ENCODE measurements at regions not wholly inside any gene's neighbourhood (a gene's known extent, or its start where the extent isn't known, plus 50 kb on each side); places are given as distances from the start of the nearest gene placed in this dataset.

DNA sequence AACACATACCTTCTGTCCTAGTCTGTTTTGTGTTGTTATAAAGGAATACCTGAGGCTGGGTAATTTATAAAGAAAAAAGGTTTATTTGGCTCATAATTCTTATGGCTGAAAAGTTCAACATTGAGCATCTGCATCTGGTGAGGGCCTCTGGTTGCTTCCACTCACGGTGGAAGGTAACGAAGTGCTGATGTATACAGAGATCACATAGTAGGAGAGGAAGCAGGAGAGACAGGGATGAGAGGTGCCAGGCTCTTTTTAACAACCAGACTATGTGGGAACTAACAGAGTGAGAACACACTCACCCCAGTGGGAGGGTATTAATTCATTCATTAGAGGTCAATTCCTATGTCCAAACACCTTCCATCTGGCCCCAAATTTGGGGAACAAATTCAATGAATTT is 463.8 kb downstream of the DSC3 start:
- Histone ChIP-seq H3K4me1 (no peaks in the 10 kb centered on the region), H3K36me3 (no peaks in the 10 kb centered on the region), H3K4me3 (no peak overlapping the region), H3K9me3 (no peaks in the 10 kb centered on the region), H3K27ac (no peak overlapping the region), H3K27me3 (no peaks in the 10 kb centered on the region)
- TF ChIP-seq, protein P1, sequence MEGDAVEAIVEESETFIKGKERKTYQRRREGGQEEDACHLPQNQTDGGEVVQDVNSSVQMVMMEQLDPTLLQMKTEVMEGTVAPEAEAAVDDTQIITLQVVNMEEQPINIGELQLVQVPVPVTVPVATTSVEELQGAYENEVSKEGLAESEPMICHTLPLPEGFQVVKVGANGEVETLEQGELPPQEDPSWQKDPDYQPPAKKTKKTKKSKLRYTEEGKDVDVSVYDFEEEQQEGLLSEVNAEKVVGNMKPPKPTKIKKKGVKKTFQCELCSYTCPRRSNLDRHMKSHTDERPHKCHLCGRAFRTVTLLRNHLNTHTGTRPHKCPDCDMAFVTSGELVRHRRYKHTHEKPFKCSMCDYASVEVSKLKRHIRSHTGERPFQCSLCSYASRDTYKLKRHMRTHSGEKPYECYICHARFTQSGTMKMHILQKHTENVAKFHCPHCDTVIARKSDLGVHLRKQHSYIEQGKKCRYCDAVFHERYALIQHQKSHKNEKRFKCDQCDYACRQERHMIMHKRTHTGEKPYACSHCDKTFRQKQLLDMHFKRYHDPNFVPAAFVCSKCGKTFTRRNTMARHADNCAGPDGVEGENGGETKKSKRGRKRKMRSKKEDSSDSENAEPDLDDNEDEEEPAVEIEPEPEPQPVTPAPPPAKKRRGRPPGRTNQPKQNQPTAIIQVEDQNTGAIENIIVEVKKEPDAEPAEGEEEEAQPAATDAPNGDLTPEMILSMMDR (IDR thresholded peaks at IDR 0.05): no peak
- no peak for TF ChIP-seq EP300 (IDR thresholded peaks at IDR 0.05)
- no peak for TF ChIP-seq POLR2A (IDR thresholded peaks at IDR 0.05)
- TF ChIP-seq POLR2AphosphoS5 (IDR thresholded peaks at IDR 0.05): no peak
- no peak for ATAC-seq
- 50 to 68% methylated on average over 2 of the region's 2 CpGs for WGBS, 2 donors (ENCODE audit: low coverage in 1 of 2)

DNA sequence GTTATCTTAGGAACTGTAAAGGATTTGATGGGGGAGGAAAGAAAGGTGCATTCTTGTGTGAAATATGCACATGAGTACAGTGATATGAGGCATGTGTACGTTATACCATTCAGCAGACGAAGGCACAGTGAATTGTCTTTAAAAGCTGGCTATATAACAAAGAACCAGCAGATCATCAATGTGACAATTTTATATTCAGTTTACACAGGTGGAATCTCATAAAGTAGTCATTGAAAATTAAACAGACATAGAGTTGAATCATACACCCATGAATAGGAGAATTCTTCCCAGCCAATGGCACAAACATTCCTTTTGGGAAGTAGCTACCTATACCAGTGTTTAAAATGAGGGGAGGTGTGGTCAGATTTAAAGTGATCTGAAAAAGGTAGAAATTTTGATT is 470.3 kb downstream of the DSC3 start:
- TF ChIP-seq EP300 (IDR thresholded peaks at IDR 0.05) (no peak), POLR2A (IDR thresholded peaks at IDR 0.05) (no peak), POLR2AphosphoS5 (IDR thresholded peaks at IDR 0.05) (no peak)
- TF ChIP-seq, protein P1 (IDR thresholded peaks at IDR 0.05): no peak
- no peaks in the 10 kb centered on the region for H3K4me1 ChIP-seq
- H3K27me3 ChIP-seq: no peaks in the 10 kb centered on the region
- ATAC-seq: no peak
- 72% methylated on average over 2 of the region's 2 CpGs; no CpG with 5 or more reads in 1 of the 2 donors for WGBS, 2 donors (ENCODE audit: low coverage in 1 of 2)
- no peaks in the 10 kb centered on the region for H3K36me3 ChIP-seq
- H3K4me3 ChIP-seq: no peak overlapping the region
- H3K27ac ChIP-seq: no peak overlapping the region
- no peaks in the 10 kb centered on the region for H3K9me3 ChIP-seq

DNA sequence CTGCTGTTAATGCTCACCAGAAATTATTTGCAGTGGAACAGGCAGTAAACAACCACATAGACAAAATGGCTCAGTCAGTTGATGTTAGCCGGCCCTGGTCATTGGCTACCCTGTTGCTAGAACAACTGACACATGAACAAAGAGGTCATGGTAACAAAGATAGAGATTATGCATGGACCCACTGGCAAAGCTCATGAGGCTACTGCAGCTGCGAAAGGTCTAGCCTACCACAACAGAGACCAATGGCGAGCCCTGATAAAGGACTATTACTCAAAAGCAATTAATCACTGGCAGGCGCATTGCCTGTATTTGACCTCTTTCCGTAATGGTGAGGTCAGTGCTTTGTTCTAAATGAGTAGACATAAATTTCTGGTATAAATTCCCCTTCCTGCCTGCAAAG is 474.2 kb downstream of the DSC3 start:
- no peaks in the 10 kb centered on the region for H3K27me3 ChIP-seq
- no peak for ATAC-seq
- 84 to 87% methylated on average over 4 to 5 of the region's 5 CpGs for WGBS, 2 donors (ENCODE audit: low coverage in 1 of 2)

DNA sequence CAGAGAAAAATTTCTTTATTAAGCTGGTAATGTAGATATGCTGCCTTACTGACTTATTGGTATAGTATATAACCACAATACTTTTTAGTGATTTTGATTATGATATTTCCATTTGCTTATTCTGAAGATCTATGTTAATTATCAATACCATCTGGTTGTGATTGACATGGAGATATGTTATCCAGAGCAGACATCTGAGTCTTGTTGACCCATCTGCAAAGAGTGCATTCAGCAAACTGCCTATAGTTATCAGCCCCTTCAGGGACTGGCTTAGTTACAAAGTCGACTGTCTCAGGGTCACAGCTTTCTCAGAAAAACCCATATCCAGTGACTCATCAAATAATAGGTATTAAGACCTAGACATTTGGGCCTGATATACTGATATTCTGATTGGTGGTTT is 475.7 kb downstream of the DSC3 start:
- no peak overlapping the region for H3K4me3 ChIP-seq
- no peaks in the 10 kb centered on the region for H3K36me3 ChIP-seq
- H3K27me3 ChIP-seq: no peaks in the 10 kb centered on the region
- H3K9me3 ChIP-seq: no peaks in the 10 kb centered on the region
- H3K27ac ChIP-seq: no peak overlapping the region
- ATAC-seq: no peak
- no peaks in the 10 kb centered on the region for H3K4me1 ChIP-seq
- no peak for TF ChIP-seq POLR2A (IDR thresholded peaks at IDR 0.05)
- TF ChIP-seq, protein P1 (IDR thresholded peaks at IDR 0.05): no peak
- no peak for TF ChIP-seq POLR2AphosphoS5 (IDR thresholded peaks at IDR 0.05)
- no peak for TF ChIP-seq EP300 (IDR thresholded peaks at IDR 0.05)
- WGBS, 2 donors (ENCODE audit: low coverage in 1 of 2): 88% methylated on average over 1 of the region's 1 CpG

More for the DNA sequence above, 474.2 kb downstream of the DSC3 start:
- TF ChIP-seq POLR2AphosphoS5 (IDR thresholded peaks at IDR 0.05) (no peak), POLR2A (IDR thresholded peaks at IDR 0.05) (no peak), EP300 (IDR thresholded peaks at IDR 0.05) (no peak)
- TF ChIP-seq, protein P1 (IDR thresholded peaks at IDR 0.05): no peak
- H3K4me3 ChIP-seq: no peak overlapping the region
- H3K27ac ChIP-seq: no peak overlapping the region
- no peaks in the 10 kb centered on the region for H3K36me3 ChIP-seq
- no peaks in the 10 kb centered on the region for H3K4me1 ChIP-seq
- H3K9me3 ChIP-seq: no peaks in the 10 kb centered on the region

DNA sequence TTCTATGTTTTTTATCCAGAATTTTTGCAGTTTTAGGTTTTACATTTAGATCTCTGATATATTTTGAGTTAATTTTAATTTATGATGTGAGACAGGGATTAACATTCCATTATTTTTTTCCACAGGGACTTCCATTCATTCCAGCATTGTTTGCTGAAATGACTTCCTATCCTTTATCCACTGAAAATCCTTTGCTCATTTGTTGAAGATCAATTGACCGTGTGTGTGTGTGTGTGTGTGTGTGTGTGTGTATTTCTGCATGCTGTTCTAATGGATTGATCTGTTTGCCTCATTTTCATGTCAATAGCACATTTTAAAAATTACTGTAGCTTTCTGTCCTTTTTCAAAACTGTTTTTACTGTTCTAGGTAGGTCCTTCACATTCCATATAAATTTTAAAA is 480.3 kb downstream of the DSC3 start:
- no peak overlapping the region for H3K4me3 ChIP-seq
- H3K36me3 ChIP-seq: no peaks in the 10 kb centered on the region
- WGBS, 2 donors (ENCODE audit: low coverage in 1 of 2): 20 to 63% methylated on average over 1 of the region's 1 CpG
- no peak for ATAC-seq
- no peaks in the 10 kb centered on the region for H3K4me1 ChIP-seq
- H3K27me3 ChIP-seq: no peaks in the 10 kb centered on the region
- no peaks in the 10 kb centered on the region for H3K9me3 ChIP-seq
- H3K27ac ChIP-seq: no peak overlapping the region
- TF ChIP-seq, protein P1 (IDR thresholded peaks at IDR 0.05): no peak
- no peak for TF ChIP-seq POLR2A (IDR thresholded peaks at IDR 0.05)
- TF ChIP-seq EP300 (IDR thresholded peaks at IDR 0.05): no peak
